H9 (cell line): ENCODE measurements at regions not wholly inside any gene's neighbourhood (a gene's known extent, or its start where the extent isn't known, plus 50 kb on each side); places are given as distances from the start of the nearest gene placed in this dataset.

Experiments
- DNase-seq: peaks from one replicate; pipeline ENCODE4 v3.0.0-alpha.2; 2017
- H2AFZ ChIP-seq: one replicate; pipeline ENCODE4 v1.6.1; 2013; ENCODE audit warnings: mild to moderate bottlenecking, low read length, control low read depth, moderate library complexity
- H2AK5ac ChIP-seq: 2 replicates; pipeline ENCODE4 v1.6.1; 2013; ENCODE audit warnings: low read length, control low read depth, mixed read lengths; ENCODE audit not compliant: insufficient read length
- H2BK120ac ChIP-seq: one replicate; pipeline ENCODE4 v1.6.1; 2013; ENCODE audit warnings: low read depth, mild to moderate bottlenecking, low read length, control low read depth, inconsistent platforms; ENCODE audit not compliant: poor library complexity, severe bottlenecking
- H2BK12ac ChIP-seq: 2 replicates; pipeline ENCODE4 v1.6.1; 2013; ENCODE audit warnings: low read length, control low read depth, mixed read lengths, low read depth; ENCODE audit not compliant: insufficient read length
- H2BK15ac ChIP-seq: 2 replicates; pipeline ENCODE4 v1.6.1; 2013; ENCODE audit warnings: low read depth, low read length, control low read depth
- H2BK20ac ChIP-seq: one replicate; pipeline ENCODE4 v1.6.1; 2013; ENCODE audit warnings: low read depth, mild to moderate bottlenecking, low read length, control low read depth, inconsistent platforms; ENCODE audit not compliant: poor library complexity, severe bottlenecking
- H2BK5ac ChIP-seq: 2 replicates; pipeline ENCODE4 v1.6.1; 2013; ENCODE audit warnings: low read length, control low read depth, mixed read lengths; ENCODE audit not compliant: insufficient read length
- H3K14ac ChIP-seq: 2 replicates; pipeline ENCODE4 v1.6.1; 2013; ENCODE audit warnings: low read length, control low read depth; ENCODE audit not compliant: insufficient read depth
- H3K18ac ChIP-seq: 2 replicates; pipeline ENCODE4 v1.6.1; 2013; ENCODE audit warnings: low read depth, mild to moderate bottlenecking, mixed read lengths, low read length, control low read depth; ENCODE audit not compliant: insufficient read length
- H3K23ac ChIP-seq: 2 replicates; pipeline ENCODE4 v1.6.1; 2013; ENCODE audit warnings: low read length, control low read depth, mixed read lengths, low read depth; ENCODE audit not compliant: insufficient read length
- H3K23me2 ChIP-seq: 2 replicates; pipeline ENCODE4 v1.6.1; 2013; ENCODE audit warnings: low read depth, mild to moderate bottlenecking, mixed read lengths, low read length, control low read depth; ENCODE audit not compliant: insufficient read length, poor library complexity, severe bottlenecking
- H3K27ac ChIP-seq: 2 replicates; pipeline ENCODE4 v1.5.1; 2013; ENCODE audit warnings: low read length, control low read depth, mixed read lengths, low read depth; ENCODE audit not compliant: insufficient read length
- H3K27me3 ChIP-seq: 2 replicates; pipeline ENCODE4 v1.6.1; 2013; ENCODE audit warnings: low read length, control low read depth, inconsistent platforms; ENCODE audit not compliant: insufficient read depth
- H3K4ac ChIP-seq: 2 replicates; pipeline ENCODE4 v1.6.1; 2013; ENCODE audit warnings: low read depth, mild to moderate bottlenecking, control low read depth, inconsistent platforms, low read length, moderate library complexity
- H3K4me1 ChIP-seq: 2 replicates; pipeline ENCODE4 v1.6.1; 2013; ENCODE audit warnings: low read length, control low read depth, inconsistent platforms; ENCODE audit not compliant: insufficient read depth
- H3K4me2 ChIP-seq: 2 replicates; pipeline ENCODE4 v1.6.1; 2013; ENCODE audit warnings: low read length, control low read depth, mixed read lengths; ENCODE audit not compliant: insufficient read length, insufficient read depth
- H3K56ac ChIP-seq: 2 replicates; pipeline ENCODE4 v1.6.1; 2013; ENCODE audit warnings: low read depth, mild to moderate bottlenecking, mixed read lengths, low read length, control low read depth; ENCODE audit not compliant: insufficient read length
- H3K79me1 ChIP-seq: 2 replicates; pipeline ENCODE4 v1.6.1; 2013; ENCODE audit warnings: low read depth, mild to moderate bottlenecking, moderate library complexity, low read length, control low read depth, inconsistent platforms; ENCODE audit not compliant: insufficient read depth, poor library complexity, severe bottlenecking
- H3K79me2 ChIP-seq: 2 replicates; pipeline ENCODE4 v1.6.1; 2013; ENCODE audit warnings: low read length, control low read depth, inconsistent platforms; ENCODE audit not compliant: insufficient read depth
- H3K9ac ChIP-seq: 2 replicates; pipeline ENCODE4 v1.6.1; 2013; ENCODE audit warnings: low read length, control low read depth, mixed read lengths; ENCODE audit not compliant: insufficient read length; ENCODE audit errors: extremely low read depth
- H3K9me3 ChIP-seq: one replicate; pipeline ENCODE4 v1.6.1; 2013; ENCODE audit warnings: low read depth, low read length, inconsistent platforms; ENCODE audit not compliant: control insufficient read depth
- H3T11ph ChIP-seq: one replicate; pipeline ENCODE4 v1.6.1; 2013; ENCODE audit warnings: mild to moderate bottlenecking, low read length, control low read depth, inconsistent platforms
- H4K20me1 ChIP-seq: one replicate; pipeline ENCODE4 v1.6.1; 2013; ENCODE audit not compliant: control insufficient read depth, insufficient read length, insufficient read depth
- H4K5ac ChIP-seq: 2 replicates; pipeline ENCODE4 v1.6.1; 2013; ENCODE audit warnings: low read depth, mild to moderate bottlenecking, mixed read lengths, low read length, control low read depth; ENCODE audit not compliant: insufficient read length
- H4K8ac ChIP-seq: replicated peaks from 2 replicates; pipeline ENCODE4 v1.6.1; 2013; ENCODE audit warnings: low read length, control low read depth, mixed read lengths, low read depth; ENCODE audit not compliant: insufficient read length
- H4K91ac ChIP-seq: 2 replicates; pipeline ENCODE4 v1.6.1; 2013; ENCODE audit warnings: low read depth, mild to moderate bottlenecking, moderate library complexity, mixed read lengths, low read length, control low read depth; ENCODE audit not compliant: insufficient read length
- H3K27ac Mint-ChIP-seq, 3 experiments: 2 replicates in 2 of 3; 3 replicates in 1 of 3; pipeline ENCODE4 v1.8.0; 2020 to 2021; ENCODE audit warnings: mixed read lengths in 3 of 3, mild to moderate bottlenecking in 1 of 3, moderate library complexity in 1 of 3
- H3K27me3 Mint-ChIP-seq: 2 replicates; pipeline ENCODE4 v1.8.0; 2021; ENCODE audit warnings: low read depth, mild to moderate bottlenecking, moderate library complexity, mixed read lengths
- H3K36me3 Mint-ChIP-seq, 3 experiments: 2 replicates in 2 of 3; 3 replicates in 1 of 3; pipeline ENCODE4 v1.8.0; 2020 to 2021; ENCODE audit warnings: low read depth in 3 of 3, mixed read lengths in 3 of 3; ENCODE audit not compliant: insufficient read depth in 1 of 3
- H3K4me1 Mint-ChIP-seq, 2 experiments: 2 replicates each; pipeline ENCODE4 v1.8.0; 2020; ENCODE audit warnings: mixed read lengths in 2 of 2
- H3K4me3 Mint-ChIP-seq, 2 experiments: 2 replicates in 1 of 2; 3 replicates in 1 of 2; pipeline ENCODE4 v1.8.0; 2020 to 2021; ENCODE audit warnings: mild to moderate bottlenecking in 2 of 2, mixed read lengths in 2 of 2, moderate library complexity in 1 of 2
- H3K9me3 Mint-ChIP-seq, 2 experiments: 2 replicates in 1 of 2; 3 replicates in 1 of 2; pipeline ENCODE4 v1.8.0; 2020; ENCODE audit warnings: mild to moderate bottlenecking in 2 of 2, mixed read lengths in 2 of 2, moderate library complexity in 1 of 2
- WGBS: extraction: QIAGEN DNeasy Blood & Tissue Kit; methylation state at CpG from one replicate; pipeline ENCODE4 v1.1.7; 2013; ENCODE audit warnings: missing lambda C conversion rate, low lambda C conversion rate, mixed read lengths; ENCODE audit not compliant: insufficient read length; ENCODE audit errors: extremely low coverage; 5-methylcytosine and 5-hydroxymethylcytosine counted together
- TF ChIP-seq, protein P1 (sequence below): fragments of 200-600 bp; sonication (generic); conservative IDR thresholded peaks from 3 replicates; pipeline ENCODE4 v1.8.0; 2021; ENCODE audit warnings: antibody characterized with exemption, mild to moderate bottlenecking

DNA sequence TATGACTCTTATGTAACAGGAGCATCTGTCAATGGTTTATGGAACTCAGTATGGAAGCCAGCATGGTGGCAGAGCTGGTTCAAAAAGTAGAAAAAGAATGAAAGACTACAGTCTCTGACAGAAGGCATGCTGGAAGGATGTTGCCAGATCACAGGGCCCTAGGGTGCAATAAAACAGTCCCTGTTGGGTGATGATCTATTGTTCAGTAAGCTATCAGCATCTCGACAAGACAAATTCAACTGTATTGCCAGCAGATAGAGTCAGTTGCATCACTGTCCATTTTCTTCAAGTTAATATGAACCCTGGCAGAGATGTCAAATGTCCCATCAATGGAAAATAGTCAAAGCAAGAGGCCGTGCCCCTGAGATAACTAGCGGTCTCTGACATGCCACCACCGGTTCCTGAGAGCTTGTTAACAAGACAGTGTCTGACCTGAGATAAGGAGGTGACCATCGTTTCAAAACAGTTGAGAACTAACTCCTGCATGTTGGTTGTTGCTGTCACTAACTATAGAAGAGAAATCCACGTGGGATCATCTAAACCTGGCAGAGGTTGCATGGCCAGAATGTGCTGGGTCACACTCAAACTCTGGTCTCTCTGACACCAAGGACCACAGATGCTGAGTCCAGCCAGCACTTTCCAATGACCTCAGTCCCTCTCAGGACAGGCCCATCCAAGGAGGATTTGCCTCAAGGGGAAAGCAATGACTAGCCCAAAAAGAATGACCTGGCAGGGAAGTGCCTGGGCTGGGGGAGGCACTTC is 125.9 kb downstream of the RIPK4 start:
- peaks cover 0 to 6% of the 10 kb centered on the region in 2 experiments; a peak in 2 of 5 replicates for H3K9me3 Mint-ChIP-seq
- no peak overlapping the region for H4K91ac ChIP-seq
- no peak overlapping the region for H3K18ac ChIP-seq
- H2BK5ac ChIP-seq = no peak overlapping the region
- no peaks in the 10 kb centered on the region; a peak in 2 of 7 replicates for H3K36me3 Mint-ChIP-seq
- H3K9ac ChIP-seq = no peak overlapping the region
- no peak overlapping the region for H3K27ac ChIP-seq
- DNase-seq = no peak
- H2AK5ac ChIP-seq = no peak overlapping the region
- H3T11ph ChIP-seq = no peak overlapping the region
- no peaks in the 10 kb centered on the region for H3K27me3 ChIP-seq
- TF ChIP-seq, protein P1, sequence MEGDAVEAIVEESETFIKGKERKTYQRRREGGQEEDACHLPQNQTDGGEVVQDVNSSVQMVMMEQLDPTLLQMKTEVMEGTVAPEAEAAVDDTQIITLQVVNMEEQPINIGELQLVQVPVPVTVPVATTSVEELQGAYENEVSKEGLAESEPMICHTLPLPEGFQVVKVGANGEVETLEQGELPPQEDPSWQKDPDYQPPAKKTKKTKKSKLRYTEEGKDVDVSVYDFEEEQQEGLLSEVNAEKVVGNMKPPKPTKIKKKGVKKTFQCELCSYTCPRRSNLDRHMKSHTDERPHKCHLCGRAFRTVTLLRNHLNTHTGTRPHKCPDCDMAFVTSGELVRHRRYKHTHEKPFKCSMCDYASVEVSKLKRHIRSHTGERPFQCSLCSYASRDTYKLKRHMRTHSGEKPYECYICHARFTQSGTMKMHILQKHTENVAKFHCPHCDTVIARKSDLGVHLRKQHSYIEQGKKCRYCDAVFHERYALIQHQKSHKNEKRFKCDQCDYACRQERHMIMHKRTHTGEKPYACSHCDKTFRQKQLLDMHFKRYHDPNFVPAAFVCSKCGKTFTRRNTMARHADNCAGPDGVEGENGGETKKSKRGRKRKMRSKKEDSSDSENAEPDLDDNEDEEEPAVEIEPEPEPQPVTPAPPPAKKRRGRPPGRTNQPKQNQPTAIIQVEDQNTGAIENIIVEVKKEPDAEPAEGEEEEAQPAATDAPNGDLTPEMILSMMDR = no peak
- H3K4me1 Mint-ChIP-seq = peaks cover 0 to 3% of the 10 kb centered on the region in 2 experiments; a peak in 2 of 4 replicates
- no peak overlapping the region for H3K23ac ChIP-seq
- H3K4me1 ChIP-seq = no peaks in the 10 kb centered on the region
- H4K5ac ChIP-seq = no peak overlapping the region
- no peaks in the 10 kb centered on the region for H4K20me1 ChIP-seq
- no CpG with 5 or more reads among the region's 6 CpGs for WGBS
- H3K14ac ChIP-seq = no peak overlapping the region
- H3K79me1 ChIP-seq = no peaks in the 10 kb centered on the region
- H3K4ac ChIP-seq = no peak overlapping the region
- H2BK120ac ChIP-seq = no peak overlapping the region
- no peaks in the 10 kb centered on the region for H3K23me2 ChIP-seq
- no peak overlapping the region for H3K27ac Mint-ChIP-seq
- H3K27me3 Mint-ChIP-seq = peaks cover 2% of the 10 kb centered on the region; the same call in 1 of the 2 replicates
- H3K79me2 ChIP-seq = no peaks in the 10 kb centered on the region
- no peak overlapping the region for H2BK15ac ChIP-seq
- H2BK12ac ChIP-seq = no peak overlapping the region
- no peak overlapping the region for H4K8ac ChIP-seq
- H2BK20ac ChIP-seq = no peak overlapping the region
- no peak overlapping the region for H2AFZ ChIP-seq
- H3K4me3 Mint-ChIP-seq = no peak overlapping the region
- H3K4me2 ChIP-seq = no peak overlapping the region
- H3K56ac ChIP-seq = peak overlapping the region; percentile 55
- H3K9me3 ChIP-seq = no peaks in the 10 kb centered on the region
